Adrenal gland (tissue), 5 donors: ENCODE measurements at regions not wholly inside any gene's neighbourhood (a gene's known extent, or its start where the extent isn't known, plus 50 kb on each side); places are given as distances from the start of the nearest gene placed in this dataset.

Experiments
- POLR2A ChIP-seq, 2 donors: fragments of 450-650 bp; IDR thresholded peaks; one replicate each; pipeline ENCODE4 v1.6.1; 2017; ENCODE audit warnings: antibody characterized with exemption in 2 of 2, mild to moderate bottlenecking in 2 of 2, moderate library complexity in 1 of 2
- TF ChIP-seq, protein P1 (sequence below), 6 experiments: fragments of 450-650 bp in 4 of 6; fragments of 200-600 bp in 2 of 6; sonication (generic) in 1 of 6; IDR thresholded peaks; 1 replicate in 5 of 6; 2 replicates in 1 of 6; pipeline versions ENCODE4 v1.5.1 to v1.8.0; 2016 to 2021; ENCODE audit warnings: antibody characterized with exemption in 6 of 6, mild to moderate bottlenecking in 2 of 6, moderate library complexity in 1 of 6
- donor health status: DM: no; HTN: no; CAD: no.

DNA sequence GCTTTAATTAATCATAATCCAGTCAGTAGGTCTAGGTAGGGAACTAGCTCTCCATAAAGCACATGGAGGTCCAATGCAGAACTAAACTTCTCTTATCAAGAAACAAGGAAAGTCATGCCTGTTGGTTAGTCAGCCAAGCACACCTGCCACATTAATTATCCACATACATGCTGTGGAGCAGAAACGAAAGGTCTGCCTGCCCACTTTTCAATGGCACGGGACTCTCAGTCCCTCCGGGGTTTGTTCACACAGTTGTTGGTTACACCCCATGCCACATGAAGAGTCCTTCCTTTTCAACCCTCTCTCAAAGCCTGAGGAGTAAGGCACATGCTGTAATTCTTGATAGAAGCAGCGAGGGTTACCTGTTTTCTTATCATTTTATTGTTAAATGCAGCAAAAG is 1096.4 kb upstream of the MAP3K7 start:
- TF ChIP-seq, protein P1, sequence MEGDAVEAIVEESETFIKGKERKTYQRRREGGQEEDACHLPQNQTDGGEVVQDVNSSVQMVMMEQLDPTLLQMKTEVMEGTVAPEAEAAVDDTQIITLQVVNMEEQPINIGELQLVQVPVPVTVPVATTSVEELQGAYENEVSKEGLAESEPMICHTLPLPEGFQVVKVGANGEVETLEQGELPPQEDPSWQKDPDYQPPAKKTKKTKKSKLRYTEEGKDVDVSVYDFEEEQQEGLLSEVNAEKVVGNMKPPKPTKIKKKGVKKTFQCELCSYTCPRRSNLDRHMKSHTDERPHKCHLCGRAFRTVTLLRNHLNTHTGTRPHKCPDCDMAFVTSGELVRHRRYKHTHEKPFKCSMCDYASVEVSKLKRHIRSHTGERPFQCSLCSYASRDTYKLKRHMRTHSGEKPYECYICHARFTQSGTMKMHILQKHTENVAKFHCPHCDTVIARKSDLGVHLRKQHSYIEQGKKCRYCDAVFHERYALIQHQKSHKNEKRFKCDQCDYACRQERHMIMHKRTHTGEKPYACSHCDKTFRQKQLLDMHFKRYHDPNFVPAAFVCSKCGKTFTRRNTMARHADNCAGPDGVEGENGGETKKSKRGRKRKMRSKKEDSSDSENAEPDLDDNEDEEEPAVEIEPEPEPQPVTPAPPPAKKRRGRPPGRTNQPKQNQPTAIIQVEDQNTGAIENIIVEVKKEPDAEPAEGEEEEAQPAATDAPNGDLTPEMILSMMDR (IDR thresholded peaks at IDR 0.05), result no peak
- TF ChIP-seq POLR2A (IDR thresholded peaks at IDR 0.05), result no peak
